GM12878 (cell line): ENCODE measurements at regions not wholly inside any gene's neighbourhood (a gene's known extent, or its start where the extent isn't known, plus 50 kb on each side); places are given as distances from the start of the nearest gene placed in this dataset.

Experiments used
- BACH1 ChIP-seq: fragments of 450-650 bp; IDR thresholded peaks from 2 replicates; pipeline ENCODE4 v1.6.1; 2017; ENCODE audit warnings: mild to moderate bottlenecking, borderline replicate concordance
- CREB1 ChIP-seq: IDR thresholded peaks from 2 replicates; pipeline ENCODE4 v1.6.1; 2012; ENCODE audit warnings: low read depth, mild to moderate bottlenecking, inconsistent platforms
- ELK1 ChIP-seq: IDR thresholded peaks from 2 replicates; pipeline ENCODE4 v1.6.1; 2012; ENCODE audit warnings: low read depth, low read length, improper control_type of control experiment
- KAT2A ChIP-seq: conservative IDR thresholded peaks from 2 replicates; pipeline ENCODE4 v1.6.1; 2011; ENCODE audit warnings: low read depth, low read length; ENCODE audit not compliant: control insufficient read depth
- MLLT1 ChIP-seq: fragments of 450-650 bp; IDR thresholded peaks from 2 replicates; pipeline ENCODE4 v1.6.1; 2016; ENCODE audit warnings: mild to moderate bottlenecking
- MTA2 ChIP-seq: fragments of 450-650 bp; IDR thresholded peaks from 2 replicates; pipeline ENCODE4 v1.6.1; 2016; ENCODE audit warnings: low read depth, mild to moderate bottlenecking, moderate library complexity
- MTA3 ChIP-seq: IDR thresholded peaks from 2 replicates; pipeline ENCODE4 v1.6.1; 2012; ENCODE audit warnings: low read length, inconsistent platforms, borderline replicate concordance
- MXI1 ChIP-seq: fragments of 150-350 bp; IDR thresholded peaks from 2 replicates; pipeline ENCODE4 v1.6.1; 2011; ENCODE audit warnings: low read depth, mild to moderate bottlenecking, inconsistent platforms, low read length, improper control_type of control experiment
- NFIC ChIP-seq: IDR thresholded peaks from 2 replicates; pipeline ENCODE4 v1.6.1; 2012; ENCODE audit warnings: low read depth, mild to moderate bottlenecking, inconsistent platforms, low read length, moderate library complexity
- NFXL1 ChIP-seq: fragments of 450-650 bp; IDR thresholded peaks from 2 replicates; pipeline ENCODE4 v1.6.1; 2017; ENCODE audit warnings: antibody characterized with exemption, mild to moderate bottlenecking, borderline replicate concordance
- POU2F2 ChIP-seq: IDR thresholded peaks from 3 replicates; pipeline ENCODE4 v1.6.1; 2011; ENCODE audit warnings: low read depth, mild to moderate bottlenecking, low read length, borderline replicate concordance
- SIX5 ChIP-seq: IDR thresholded peaks from 2 replicates; pipeline ENCODE4 v1.6.1; 2011; ENCODE audit warnings: mild to moderate bottlenecking, low read depth, low read length, moderate library complexity; ENCODE audit not compliant: severe bottlenecking
- TAF1 ChIP-seq: IDR thresholded peaks from 2 replicates; pipeline ENCODE4 v1.6.1; 2011; ENCODE audit warnings: mild to moderate bottlenecking, low read depth, low read length, borderline replicate concordance
- USF2 ChIP-seq: IDR thresholded peaks from 2 replicates; pipeline ENCODE4 v1.6.1; 2011; ENCODE audit warnings: low read depth, low read length, improper control_type of control experiment, borderline replicate concordance
- ZBED1 ChIP-seq: IDR thresholded peaks from 2 replicates; pipeline ENCODE4 v1.6.1; 2016; ENCODE audit warnings: borderline replicate concordance
- ZBTB4 ChIP-seq: fragments of 450-650 bp; formaldehyde crosslinking; IDR thresholded peaks from 2 replicates; pipeline ENCODE4 v1.4.0; 2022; ENCODE audit warnings: mild to moderate bottlenecking, moderate library complexity
- ZNF207 ChIP-seq: fragments of 450-650 bp; IDR thresholded peaks from 2 replicates; pipeline ENCODE4 v1.6.1; 2014; ENCODE audit warnings: antibody characterized with exemption, mild to moderate bottlenecking, borderline replicate concordance
- TF ChIP-seq, protein P1 (sequence below): IDR thresholded peaks from 2 replicates; pipeline ENCODE4 v1.6.1; 2012; ENCODE audit warnings: low read depth, low read length, improper control_type of control experiment
- TF ChIP-seq, protein P2 (sequence below): fragments of 450-650 bp; IDR thresholded peaks from 2 replicates; pipeline ENCODE4 v1.6.1; 2017; ENCODE audit warnings: antibody characterized with exemption, mild to moderate bottlenecking, moderate library complexity

- TF ChIP-seq CREB1: peak; percentile 40; the same call in 1 of the 2 replicates
- peak; percentile 96 for TF ChIP-seq ZBED1
- TF ChIP-seq, protein P1, sequence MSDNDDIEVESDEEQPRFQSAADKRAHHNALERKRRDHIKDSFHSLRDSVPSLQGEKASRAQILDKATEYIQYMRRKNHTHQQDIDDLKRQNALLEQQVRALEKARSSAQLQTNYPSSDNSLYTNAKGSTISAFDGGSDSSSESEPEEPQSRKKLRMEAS: no peak
- peak; percentile 96 for TF ChIP-seq MLLT1
- no peak for TF ChIP-seq MTA2
- peak; percentile 43 for TF ChIP-seq BACH1
- peak; percentile 83 for TF ChIP-seq MXI1
- TF ChIP-seq USF2: no peak; the same call in 1 of the 2 replicates
- TF ChIP-seq MTA3: peak; percentile 95
- TF ChIP-seq NFXL1: peak; percentile 85
- TF ChIP-seq, protein P2, sequence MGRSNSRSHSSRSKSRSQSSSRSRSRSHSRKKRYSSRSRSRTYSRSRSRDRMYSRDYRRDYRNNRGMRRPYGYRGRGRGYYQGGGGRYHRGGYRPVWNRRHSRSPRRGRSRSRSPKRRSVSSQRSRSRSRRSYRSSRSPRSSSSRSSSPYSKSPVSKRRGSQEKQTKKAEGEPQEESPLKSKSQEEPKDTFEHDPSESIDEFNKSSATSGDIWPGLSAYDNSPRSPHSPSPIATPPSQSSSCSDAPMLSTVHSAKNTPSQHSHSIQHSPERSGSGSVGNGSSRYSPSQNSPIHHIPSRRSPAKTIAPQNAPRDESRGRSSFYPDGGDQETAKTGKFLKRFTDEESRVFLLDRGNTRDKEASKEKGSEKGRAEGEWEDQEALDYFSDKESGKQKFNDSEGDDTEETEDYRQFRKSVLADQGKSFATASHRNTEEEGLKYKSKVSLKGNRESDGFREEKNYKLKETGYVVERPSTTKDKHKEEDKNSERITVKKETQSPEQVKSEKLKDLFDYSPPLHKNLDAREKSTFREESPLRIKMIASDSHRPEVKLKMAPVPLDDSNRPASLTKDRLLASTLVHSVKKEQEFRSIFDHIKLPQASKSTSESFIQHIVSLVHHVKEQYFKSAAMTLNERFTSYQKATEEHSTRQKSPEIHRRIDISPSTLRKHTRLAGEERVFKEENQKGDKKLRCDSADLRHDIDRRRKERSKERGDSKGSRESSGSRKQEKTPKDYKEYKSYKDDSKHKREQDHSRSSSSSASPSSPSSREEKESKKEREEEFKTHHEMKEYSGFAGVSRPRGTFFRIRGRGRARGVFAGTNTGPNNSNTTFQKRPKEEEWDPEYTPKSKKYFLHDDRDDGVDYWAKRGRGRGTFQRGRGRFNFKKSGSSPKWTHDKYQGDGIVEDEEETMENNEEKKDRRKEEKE: peak; percentile 76
- peak; percentile 78 for TF ChIP-seq NFIC
- no peak for TF ChIP-seq SIX5
- no peak; the same call in 1 of the 2 replicates for TF ChIP-seq ZBTB4
- TF ChIP-seq TAF1: peak; percentile 31; the same call in 1 of the 2 replicates
- TF ChIP-seq KAT2A: peak; percentile 26; the same call in 1 of the 2 replicates
- no peak; the same call in 1 of the 2 replicates for TF ChIP-seq ELK1
- peak; percentile 93; the same call in 2 of the 3 replicates for TF ChIP-seq POU2F2
- TF ChIP-seq ZNF207: no peak; the same call in 1 of the 2 replicates
Measured at GRCh38 chr6:26270903-26271667, 93.9 kb upstream of the BTN3A2 start (continued).
